GM12875 (cell line): ENCODE measurements at regions not wholly inside any gene's neighbourhood (a gene's known extent, or its start where the extent isn't known, plus 50 kb on each side); places are given as distances from the start of the nearest gene placed in this dataset.
"Not testable (repeated sequence)": the region's sequence is repeated elsewhere in the genome, so short reads cannot be mapped to it uniquely, and the experiment has no call there.

Experiments
- H3K4me3 ChIP-seq: one replicate; pipeline ENCODE4 v1.5.1; 2011; ENCODE audit warnings: low read depth, low read length, control low read depth
- CTCF ChIP-seq: IDR thresholded peaks from 2 replicates; pipeline ENCODE4 v1.5.1; 2011; ENCODE audit warnings: low read depth, mild to moderate bottlenecking, control low read depth, inconsistent platforms, low read length, moderate library complexity, borderline replicate concordance; ENCODE audit not compliant: insufficient read depth

- TF ChIP-seq CTCF, result no peak
- H3K4me3 ChIP-seq, result no peak overlapping the region
Measured at GRCh38 chr1:218517459-218517858, 172.3 kb downstream of the TGFB2 start.

GRCh38 chr1:218518216-218518740 lies 173.1 kb downstream of the TGFB2 start:
- no peak overlapping the region for H3K4me3 ChIP-seq
- TF ChIP-seq CTCF, result no peak

GRCh38 chr1:218520646-218521045 lies 175.5 kb downstream of the TGFB2 start:
- H3K4me3 ChIP-seq, result not testable (repeated sequence)

GRCh38 chr1:218521414-218522169 lies 176.5 kb downstream of the TGFB2 start:
- peak; percentile 62; the same call in 1 of the 2 replicates for TF ChIP-seq CTCF
- H3K4me3 ChIP-seq, result no peak overlapping the region

- no peak overlapping the region for H3K4me3 ChIP-seq
- no peak for TF ChIP-seq CTCF
Measured at GRCh38 chr1:218524526-218524925, 179.4 kb downstream of the TGFB2 start.

- no peak for TF ChIP-seq CTCF
- H3K4me3 ChIP-seq, result no peak overlapping the region
Measured at GRCh38 chr1:218525031-218525430, 179.9 kb downstream of the TGFB2 start.

GRCh38 chr1:218525451-218526197 lies 180.5 kb downstream of the TGFB2 start:
- no peak overlapping the region for H3K4me3 ChIP-seq
- no peak for TF ChIP-seq CTCF
